ENCODE measurements at regions not wholly inside any gene's neighbourhood (a gene's known extent, or its start where the extent isn't known, plus 50 kb on each side); places are given as distances from the start of the nearest gene placed in this dataset.

- TF ChIP-seq ZNF70 (CRISPR knock-in tag; IDR thresholded peaks at IDR 0.05) (no peak), TOX (CRISPR knock-in tag; IDR thresholded peaks at IDR 0.05; ENCODE audit: borderline replicate concordance) (no peak), BACH2 (CRISPR knock-in tag; IDR thresholded peaks at IDR 0.05; ENCODE audit: borderline replicate concordance) (no peak), ZC3H10 (CRISPR knock-in tag; IDR thresholded peaks at IDR 0.05) (no peak), PPARA (CRISPR knock-in tag; IDR thresholded peaks at IDR 0.05; ENCODE audit: borderline replicate concordance) (no peak), POU6F1 (CRISPR knock-in tag; IDR thresholded peaks at IDR 0.05; ENCODE audit: borderline replicate concordance, low read depth) (no peak), ZNF565 (CRISPR knock-in tag; conservative IDR thresholded peaks at IDR 0.05; ENCODE audit: low read depth) (no peak), OSR1 (CRISPR knock-in tag; IDR thresholded peaks at IDR 0.05) (no peak)
- ATAC-seq, result no peak
Observed at GRCh38 chr5:61993295-61993927, 312.6 kb upstream of the KIF2A start.

- TF ChIP-seq GLIS3 (CRISPR knock-in tag; IDR thresholded peaks at IDR 0.05), result no peak
- no peak for TF ChIP-seq ESRRG (CRISPR knock-in tag; IDR thresholded peaks at IDR 0.05)
- TF ChIP-seq ZC3H10 (CRISPR knock-in tag; IDR thresholded peaks at IDR 0.05), result no peak
- no peak for TF ChIP-seq POU6F1 (CRISPR knock-in tag; IDR thresholded peaks at IDR 0.05; ENCODE audit: borderline replicate concordance, low read depth)
- no peak for TF ChIP-seq PPARA (CRISPR knock-in tag; IDR thresholded peaks at IDR 0.05; ENCODE audit: borderline replicate concordance)
- no peak for TF ChIP-seq ISL1 (CRISPR knock-in tag; IDR thresholded peaks at IDR 0.05)
- TF ChIP-seq OSR1 (CRISPR knock-in tag; IDR thresholded peaks at IDR 0.05), result no peak
- TF ChIP-seq ZFP30 (CRISPR knock-in tag; IDR thresholded peaks at IDR 0.05), result no peak
- TF ChIP-seq RARB (CRISPR knock-in tag; IDR thresholded peaks at IDR 0.05), result no peak
- TF ChIP-seq TOX (CRISPR knock-in tag; IDR thresholded peaks at IDR 0.05; ENCODE audit: borderline replicate concordance), result no peak
- TF ChIP-seq CREB5 (CRISPR knock-in tag; IDR thresholded peaks at IDR 0.05; ENCODE audit: low read depth), result no peak
- no peak for TF ChIP-seq CSRNP3 (CRISPR knock-in tag; IDR thresholded peaks at IDR 0.05)
- TF ChIP-seq TCF4 (CRISPR knock-in tag; IDR thresholded peaks at IDR 0.05; ENCODE audit: borderline replicate concordance), result no peak
- no peak for TF ChIP-seq ZNF565 (CRISPR knock-in tag; conservative IDR thresholded peaks at IDR 0.05; ENCODE audit: low read depth)
- TF ChIP-seq CSDC2 (CRISPR knock-in tag; IDR thresholded peaks at IDR 0.05), result no peak
- TF ChIP-seq TSHZ2 (CRISPR knock-in tag; IDR thresholded peaks at IDR 0.05), result no peak
- no peak for TF ChIP-seq PATZ1 (CRISPR knock-in tag; IDR thresholded peaks at IDR 0.05; ENCODE audit: borderline replicate concordance)
- ATAC-seq, result no peak
Observed at GRCh38 chr5:61994171-61994570, 311.8 kb upstream of the KIF2A start.
